DMS153 treated with DMSO at 0.1 percent for 48 hours (cell line): ENCODE measurements at regions not wholly inside any gene's neighbourhood (a gene's known extent, or its start where the extent isn't known, plus 50 kb on each side); places are given as distances from the start of the nearest gene placed in this dataset.

Experiments
- DNase-seq: peaks from one replicate; lab custom pipeline; 2025; ENCODE audit not compliant: unreplicated experiment; lab: John Stamatoyannopoulos, UW

GRCh38 chr20:39144757-39145156 is 182.6 kb downstream of the DHX35 start:
- no peak for DNase-seq

GRCh38 chr20:39142407-39143096 is 180.4 kb downstream of the DHX35 start:
- no peak for DNase-seq

GRCh38 chr20:39137299-39137698 is 175.2 kb downstream of the DHX35 start:
- DNase-seq: no peak

- no peak for DNase-seq
Measured at GRCh38 chr20:39136798-39137197, 174.7 kb downstream of the DHX35 start.

GRCh38 chr20:39135885-39136544 is 173.9 kb downstream of the DHX35 start:
- DNase-seq: no peak

- DNase-seq: no peak
Measured at GRCh38 chr20:39133201-39133600, 171.1 kb downstream of the DHX35 start.

- DNase-seq: no peak
Measured at GRCh38 chr20:39132511-39132910, 170.4 kb downstream of the DHX35 start.

GRCh38 chr20:39132093-39132492 is 169.9 kb downstream of the DHX35 start:
- DNase-seq: no peak

- DNase-seq: no peak
Measured at GRCh38 chr20:39130627-39131026, 168.5 kb downstream of the DHX35 start.

- DNase-seq: no peak
Measured at GRCh38 chr20:39129523-39129922, 167.4 kb downstream of the DHX35 start.

GRCh38 chr20:39124064-39124463 is 161.9 kb downstream of the DHX35 start:
- no peak for DNase-seq

- no peak for DNase-seq
Measured at GRCh38 chr20:39123185-39123557, 161.0 kb downstream of the DHX35 start.

GRCh38 chr20:39117491-39117890 is 155.3 kb downstream of the DHX35 start:
- no peak for DNase-seq

GRCh38 chr20:39116020-39116419 is 153.9 kb downstream of the DHX35 start:
- no peak for DNase-seq

- peak; percentile 76 for DNase-seq
Measured at GRCh38 chr20:39112178-39112743, 150.1 kb downstream of the DHX35 start.

- no peak for DNase-seq
Measured at GRCh38 chr20:39111359-39112177, 149.4 kb downstream of the DHX35 start.

- DNase-seq: no peak
Measured at GRCh38 chr20:39110819-39111136, 148.6 kb downstream of the DHX35 start.

GRCh38 chr20:39109933-39110818 is 148.0 kb downstream of the DHX35 start:
- DNase-seq: peak; percentile 16

GRCh38 chr20:39108746-39109145 is 146.6 kb downstream of the DHX35 start:
- no peak for DNase-seq

GRCh38 chr20:39107741-39108140 is 145.6 kb downstream of the DHX35 start:
- DNase-seq: no peak

- DNase-seq: no peak
Measured at GRCh38 chr20:39106791-39107190, 144.6 kb downstream of the DHX35 start.
